BE2C (cell line): ENCODE measurements at regions not wholly inside any gene's neighbourhood (a gene's known extent, or its start where the extent isn't known, plus 50 kb on each side); places are given as distances from the start of the nearest gene placed in this dataset.

Experiments
- DNase-seq: peaks from one replicate; pipeline ENCODE4 v3.0.0-alpha.2; 2020
- H3K27me3 ChIP-seq: fragments of 250-450 bp; sonication (Bioruptor Pico); 2 replicates; pipeline ENCODE4 v1.5.1; 2020; ENCODE audit warnings: mild to moderate bottlenecking
- H3K36me3 ChIP-seq: fragments of 250-450 bp; sonication (Bioruptor Pico); 2 replicates; pipeline ENCODE4 v1.5.1; 2020; ENCODE audit warnings: mild to moderate bottlenecking
- H3K4me1 ChIP-seq: fragments of 250-450 bp; sonication (Bioruptor Pico); 2 replicates; pipeline ENCODE4 v1.5.1; 2020
- H3K4me3 ChIP-seq: 2 replicates; pipeline ENCODE4 v1.5.1; 2011; ENCODE audit warnings: low read depth, low read length
- H3K9me3 ChIP-seq: fragments of 250-450 bp; sonication (Bioruptor Pico); 2 replicates; pipeline ENCODE4 v1.5.1; 2020
- CTCF ChIP-seq: IDR thresholded peaks from 2 replicates; pipeline ENCODE4 v1.5.1; 2012; ENCODE audit warnings: mild to moderate bottlenecking, low read depth, low read length

DNA sequence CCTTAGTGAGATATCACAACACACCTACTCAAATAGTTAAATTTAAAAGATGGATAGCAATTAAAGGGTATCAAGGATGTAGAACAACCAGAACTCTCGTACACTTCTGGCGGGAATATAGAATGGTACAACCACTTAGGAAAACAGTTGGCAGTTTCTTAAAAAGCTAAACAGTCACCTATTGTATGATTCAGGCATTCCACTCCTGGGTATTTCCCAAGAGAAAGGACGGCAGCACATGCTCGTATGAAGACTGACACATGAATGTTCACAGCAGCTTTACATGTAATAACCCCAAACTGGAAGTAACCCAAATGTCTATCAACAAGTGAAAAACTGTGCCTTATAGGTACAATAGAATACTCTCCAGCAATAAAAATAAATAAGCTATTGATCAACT, 465.2 kb downstream of the VRK1 start:
- Histone ChIP-seq H3K4me1 (no peaks in the 10 kb centered on the region), H3K27me3 (no peaks in the 10 kb centered on the region), H3K9me3 (no peaks in the 10 kb centered on the region), H3K36me3 (no peaks in the 10 kb centered on the region), H3K4me3 (no peak overlapping the region)
- no peak for TF ChIP-seq CTCF
- DNase-seq = no peak

- H3K9me3 ChIP-seq = no peaks in the 10 kb centered on the region
Measured at GRCh38 chr14:97264516-97265230, 467.5 kb downstream of the VRK1 start.

GRCh38 chr14:97266653-97267052, 469.5 kb downstream of the VRK1 start:
- Histone ChIP-seq H3K9me3 (no peaks in the 10 kb centered on the region), H3K36me3 (no peaks in the 10 kb centered on the region), H3K27me3 (no peaks in the 10 kb centered on the region), H3K4me1 (no peaks in the 10 kb centered on the region), H3K4me3 (no peak overlapping the region)
- DNase-seq = no peak
- no peak for TF ChIP-seq CTCF

More at GRCh38 chr14:97264516-97265230, 467.5 kb downstream of the VRK1 start:
- no peak for TF ChIP-seq CTCF
- Histone ChIP-seq H3K4me1 (no peaks in the 10 kb centered on the region), H3K36me3 (no peaks in the 10 kb centered on the region), H3K4me3 (no peak overlapping the region), H3K27me3 (no peaks in the 10 kb centered on the region)
- no peak for DNase-seq

DNA sequence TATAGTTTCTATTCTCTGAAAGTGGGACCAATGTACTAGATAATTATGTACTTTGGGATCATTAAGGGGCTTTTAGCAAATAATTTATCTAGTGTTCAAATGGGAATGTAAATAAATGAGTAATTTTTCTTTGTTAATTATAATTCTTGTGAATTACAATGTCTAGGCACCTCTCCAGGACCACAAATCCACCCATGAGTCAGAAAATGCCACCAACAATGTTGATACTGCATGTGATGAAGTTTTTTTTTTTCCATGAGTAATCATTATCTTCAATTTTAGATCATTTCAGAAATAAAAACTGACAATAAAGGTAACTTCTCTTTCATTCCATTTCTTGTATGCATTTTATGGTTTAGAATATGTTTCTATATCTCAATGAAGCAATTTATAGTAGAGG, 470.3 kb downstream of the VRK1 start:
- Histone ChIP-seq H3K4me1 (no peaks in the 10 kb centered on the region), H3K4me3 (no peak overlapping the region), H3K9me3 (no peaks in the 10 kb centered on the region), H3K36me3 (no peaks in the 10 kb centered on the region), H3K27me3 (no peaks in the 10 kb centered on the region)
- TF ChIP-seq CTCF = no peak
- DNase-seq = no peak

- no peaks in the 10 kb centered on the region for H3K36me3 ChIP-seq
- TF ChIP-seq CTCF = no peak
- no peaks in the 10 kb centered on the region for H3K9me3 ChIP-seq
- H3K4me1 ChIP-seq = no peaks in the 10 kb centered on the region
- H3K4me3 ChIP-seq = no peak overlapping the region
- DNase-seq = no peak
- no peaks in the 10 kb centered on the region for H3K27me3 ChIP-seq
Measured at GRCh38 chr14:97268097-97268496, 470.9 kb downstream of the VRK1 start.

GRCh38 chr14:97270308-97270707, 473.1 kb downstream of the VRK1 start:
- Histone ChIP-seq H3K27me3 (no peaks in the 10 kb centered on the region), H3K36me3 (no peaks in the 10 kb centered on the region), H3K4me1 (no peaks in the 10 kb centered on the region), H3K9me3 (no peaks in the 10 kb centered on the region), H3K4me3 (no peak overlapping the region)
- no peak for DNase-seq
- no peak for TF ChIP-seq CTCF
